Activated CD8-positive, alpha-beta memory T cell treated with anti-CD3 and anti-CD28 coated beads for 24 hours (primary cell): ENCODE measurements at regions not wholly inside any gene's neighbourhood (a gene's known extent, or its start where the extent isn't known, plus 50 kb on each side); places are given as distances from the start of the nearest gene placed in this dataset.
A peak's percentile ranks its signal among the peaks of the same experiment; 100 is the strongest.

Experiments
- DNase-seq: peaks from one replicate; pipeline ENCODE4 v3.0.0-alpha.2; 2020

DNA sequence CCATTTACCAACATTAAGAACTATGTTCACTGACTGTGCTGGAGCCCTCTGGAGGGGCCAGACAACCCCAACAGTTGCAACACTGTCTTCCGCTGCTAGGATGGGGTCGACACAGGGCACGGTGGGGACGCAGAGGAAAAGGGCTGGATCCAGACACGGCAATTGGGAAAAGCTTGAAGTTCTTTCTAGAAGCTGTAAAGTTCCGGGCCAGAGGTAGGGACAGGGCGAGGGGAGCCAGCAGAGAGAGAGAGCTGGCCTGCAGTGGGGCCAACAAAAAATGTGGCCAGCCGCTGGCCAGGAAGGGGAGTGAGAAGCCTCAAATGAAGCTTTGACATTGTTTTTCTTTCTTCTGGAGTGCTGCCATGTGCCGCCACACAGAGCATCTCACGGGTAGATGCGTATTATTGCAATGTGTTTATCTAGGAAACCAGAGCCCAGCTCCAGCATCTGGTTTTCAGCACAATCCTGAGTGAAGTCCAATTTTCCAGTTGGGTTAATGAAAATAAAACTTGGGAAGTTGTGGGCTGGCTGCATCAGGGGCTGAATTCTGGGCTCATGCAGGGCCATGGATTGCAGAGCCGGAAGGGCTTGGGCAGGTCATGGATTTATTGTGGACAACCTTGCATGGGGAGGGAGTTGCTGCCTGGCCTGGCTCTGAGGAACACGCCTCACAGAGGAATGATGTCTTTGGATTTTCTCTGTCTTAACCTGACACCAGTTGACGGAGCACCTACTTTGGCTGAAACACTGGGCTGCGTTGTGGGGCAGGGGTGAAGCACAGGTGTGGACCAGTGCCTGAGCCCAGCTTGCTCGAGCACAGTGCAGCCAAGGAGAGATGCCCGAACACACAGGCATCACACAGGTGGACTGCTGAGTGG, 67.6 kb upstream of the AMPD3 start:
- DNase-seq: peak; percentile 26

GRCh38 chr11:10388101-10388500, 67.0 kb upstream of the AMPD3 start:
- DNase-seq: no peak

DNA sequence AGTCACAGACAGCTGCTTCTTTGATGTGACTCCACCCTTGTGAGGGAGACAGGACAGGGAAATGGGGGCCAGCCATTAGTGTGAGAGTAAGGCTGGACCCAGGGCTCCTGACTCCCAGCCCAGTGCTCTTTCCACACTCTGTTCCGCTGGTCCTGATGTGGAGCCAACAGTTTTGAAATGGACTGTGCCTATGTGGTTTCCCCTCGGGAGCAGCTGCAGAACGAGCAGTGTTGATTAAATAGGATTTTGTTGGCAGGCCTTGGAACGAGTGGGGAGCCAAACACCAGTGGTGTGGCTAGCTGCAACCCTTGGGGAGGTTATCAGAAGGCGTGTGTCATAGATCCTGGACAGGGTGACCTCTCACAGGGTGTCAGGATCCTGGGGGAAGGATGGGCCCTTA, 66.5 kb upstream of the AMPD3 start:
- peak; percentile 43 for DNase-seq

- peak; percentile 4 for DNase-seq
Observed at GRCh38 chr11:10390375-10390774, 64.7 kb upstream of the AMPD3 start.

DNA sequence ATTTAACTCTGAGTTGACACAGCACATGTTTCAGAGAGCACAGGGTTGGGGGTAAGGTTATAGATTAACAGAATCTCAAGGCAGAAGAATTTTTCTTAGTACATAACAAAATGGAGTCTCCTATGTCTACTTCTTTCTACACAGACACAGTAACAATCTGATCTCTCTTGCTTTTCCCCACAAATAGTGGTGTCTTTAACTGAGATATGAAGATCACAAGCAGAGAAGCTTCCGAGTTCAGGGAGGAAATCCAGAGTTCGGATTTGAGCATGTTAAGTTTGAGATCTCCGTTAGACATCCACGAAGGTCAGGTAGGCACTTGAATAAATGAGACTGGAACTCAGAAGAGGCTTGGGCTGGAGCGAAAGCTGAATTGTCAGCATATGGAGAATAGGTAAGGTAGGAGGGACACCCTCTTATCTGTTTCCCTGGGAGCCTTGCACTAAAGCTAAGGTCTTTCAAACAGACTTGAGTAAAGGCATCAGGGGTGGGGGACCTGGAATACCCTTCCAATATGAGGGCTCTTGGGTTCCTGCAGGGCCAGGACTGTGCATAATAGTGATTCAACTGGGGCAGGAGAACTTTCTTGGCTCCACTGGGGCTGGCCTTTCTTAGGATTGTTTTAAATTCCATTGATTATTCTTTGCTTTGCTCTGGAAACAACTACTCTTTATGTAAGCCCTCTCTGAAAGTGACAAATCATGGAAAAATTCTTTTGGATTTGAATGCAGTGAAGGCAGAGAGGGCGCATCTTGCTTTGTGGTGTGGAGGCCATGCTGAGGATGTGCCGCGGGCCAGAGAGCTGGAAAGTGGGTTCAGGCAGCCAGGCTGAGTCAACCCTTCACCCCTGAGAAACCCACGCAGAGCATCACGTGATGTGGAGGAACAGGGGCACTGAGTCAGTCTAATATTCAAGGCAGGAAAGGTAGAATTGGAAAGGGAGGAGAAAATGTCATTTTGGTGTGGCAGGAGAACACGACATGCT, 62.7 kb upstream of the AMPD3 start:
- peak; percentile 28 for DNase-seq

GRCh38 chr11:10394229-10395101, 60.6 kb upstream of the AMPD3 start:
- DNase-seq: peak; percentile 9

DNA sequence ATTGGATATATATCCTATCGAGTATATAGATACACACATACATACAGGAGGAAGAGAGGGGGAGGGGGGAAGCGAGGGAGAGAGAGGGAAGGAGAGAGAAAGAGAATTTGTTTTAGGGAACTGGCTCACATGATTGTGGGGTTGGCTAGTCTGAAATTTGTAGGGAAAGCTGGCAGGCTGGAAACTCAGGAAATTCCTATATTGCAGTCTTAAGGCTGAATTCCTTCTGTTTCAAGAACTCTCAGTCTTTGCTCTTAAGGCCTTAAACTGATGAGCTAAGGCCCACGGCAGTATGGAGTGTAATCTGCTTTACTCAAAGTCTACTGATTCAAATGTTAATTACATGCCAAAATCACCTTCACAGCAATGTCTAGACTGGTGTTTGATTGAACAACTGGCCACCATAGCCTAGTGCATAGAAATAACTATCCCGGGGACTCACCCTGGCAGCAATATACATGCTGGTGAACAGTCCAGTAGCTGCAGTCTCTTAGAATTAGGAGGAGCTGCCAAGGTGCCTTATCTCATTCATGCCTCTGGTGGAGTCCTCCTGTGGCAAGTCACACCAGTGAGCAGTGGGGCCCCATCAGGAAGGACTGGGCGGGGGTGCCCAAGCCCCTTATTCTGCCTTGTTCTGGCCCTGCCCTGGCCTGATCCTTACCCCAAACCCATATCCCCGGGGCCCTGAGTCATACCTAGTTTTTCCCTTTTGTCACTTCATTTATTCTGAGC, 59.7 kb upstream of the AMPD3 start:
- peak; percentile 32 for DNase-seq

- DNase-seq: peak; percentile 30
Observed at GRCh38 chr11:10396771-10397170, 58.3 kb upstream of the AMPD3 start.

- peak; percentile 19 for DNase-seq
Observed at GRCh38 chr11:10397226-10397987, 57.7 kb upstream of the AMPD3 start.

DNA sequence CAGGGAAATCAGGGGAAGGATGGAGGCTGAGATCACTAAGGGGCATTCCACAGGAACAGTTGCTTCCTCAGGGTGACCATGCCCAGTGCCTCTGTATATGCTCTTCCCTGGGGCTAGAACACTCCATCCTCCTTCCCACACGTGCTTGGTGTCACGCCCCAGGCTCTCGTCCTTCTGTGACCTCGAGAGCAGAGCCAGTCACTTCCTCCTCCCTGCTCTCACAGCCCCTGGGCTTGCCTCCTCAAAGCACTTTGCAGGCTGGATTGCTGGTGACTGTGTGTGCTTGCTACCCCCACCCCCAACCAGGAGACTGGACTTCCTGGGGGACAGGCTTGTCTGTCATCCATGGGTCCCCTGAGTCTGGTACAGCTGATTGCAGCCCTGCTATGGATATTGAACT, 56.5 kb upstream of the AMPD3 start:
- DNase-seq: peak; percentile 51

GRCh38 chr11:10400856-10401255, 54.2 kb upstream of the AMPD3 start:
- no peak for DNase-seq

DNA sequence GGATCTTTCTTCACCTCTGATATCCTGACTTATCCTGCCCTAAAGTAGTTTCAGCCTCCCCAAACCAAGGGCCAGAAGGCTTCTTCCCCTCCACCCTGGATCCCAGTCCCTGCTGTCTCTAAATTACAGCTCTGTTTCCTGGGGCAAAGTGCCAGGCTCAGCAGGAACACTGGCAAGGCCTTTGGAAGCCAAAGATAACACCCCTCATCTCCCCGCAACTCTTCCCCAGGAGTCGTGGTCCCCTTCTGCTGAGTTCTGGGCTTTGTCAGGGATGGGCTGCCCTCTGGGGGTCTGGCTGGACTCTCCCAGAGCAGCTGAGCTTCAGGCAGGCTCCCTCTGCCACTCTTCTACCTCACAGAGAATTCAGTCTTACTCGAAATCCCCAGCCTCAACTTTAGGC, 53.8 kb upstream of the AMPD3 start:
- no peak for DNase-seq

GRCh38 chr11:10401696-10402392, 53.2 kb upstream of the AMPD3 start:
- DNase-seq: no peak
